GM19324 (cell line): ENCODE measurements at regions not wholly inside any gene's neighbourhood (a gene's known extent, or its start where the extent isn't known, plus 50 kb on each side); places are given as distances from the start of the nearest gene placed in this dataset.

Experiments
- ATAC-seq: cut with Tn5 transposase; IDR thresholded peaks from one replicate; pipeline ENCODE4 v1.9.1; 2021; ENCODE audit warnings: mild to moderate bottlenecking, moderate library complexity; ENCODE audit not compliant: unreplicated experiment, low FRiP score

DNA sequence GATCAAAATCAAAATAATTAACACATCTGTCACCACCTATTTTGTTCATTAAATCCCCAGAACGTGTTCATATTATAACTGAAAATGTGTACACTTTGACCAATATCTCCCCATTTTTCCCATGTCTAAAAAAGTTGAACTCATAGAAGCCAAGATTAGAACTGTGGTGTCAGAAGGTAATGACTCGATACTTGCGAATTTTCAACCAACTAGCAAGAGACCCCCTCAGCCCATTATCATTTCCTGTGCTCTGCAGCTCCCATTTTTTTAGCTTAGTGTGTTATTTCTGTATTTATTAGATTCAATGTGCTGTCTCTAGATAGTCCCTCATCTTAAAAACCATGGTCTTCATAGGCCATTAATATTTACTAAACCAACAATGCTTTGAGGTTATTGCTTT, 248.7 kb upstream of the PIK3C3 start:
- no peak for ATAC-seq

DNA sequence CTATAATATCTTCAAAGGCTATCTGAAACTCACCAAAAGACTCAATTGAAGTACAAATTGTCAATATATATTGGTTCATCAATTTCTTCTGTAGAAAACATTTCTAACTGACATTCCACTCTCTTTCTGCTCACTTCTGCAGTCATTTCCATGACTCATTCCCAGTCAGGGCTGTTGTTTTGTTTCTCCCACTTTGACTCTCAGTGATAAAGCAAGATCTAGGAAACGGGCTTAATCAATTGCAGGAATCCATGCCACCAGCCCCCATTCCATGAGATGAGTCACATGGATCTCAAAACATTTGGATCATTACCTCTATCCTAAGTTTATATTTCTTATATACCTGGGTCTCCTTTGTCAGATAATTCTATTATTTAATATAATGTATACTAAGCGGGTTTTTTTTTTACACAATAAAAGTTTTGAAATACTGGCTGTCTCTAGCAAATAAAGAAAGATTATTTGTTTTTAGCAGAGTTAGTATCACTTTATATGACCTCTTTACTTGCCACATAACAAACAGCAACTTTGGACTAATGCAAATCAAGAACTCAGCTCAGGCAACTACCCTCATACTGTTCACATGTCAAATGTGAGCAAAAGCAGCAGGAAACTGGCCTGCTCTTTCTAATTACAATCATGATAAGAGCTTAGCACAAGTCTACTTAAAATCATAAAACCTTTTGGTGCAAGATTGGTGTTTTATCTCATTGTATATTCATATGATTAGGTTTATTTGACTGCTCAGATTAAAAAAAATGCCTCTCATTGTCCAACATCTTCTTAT, 251.1 kb upstream of the PIK3C3 start:
- no peak for ATAC-seq

DNA sequence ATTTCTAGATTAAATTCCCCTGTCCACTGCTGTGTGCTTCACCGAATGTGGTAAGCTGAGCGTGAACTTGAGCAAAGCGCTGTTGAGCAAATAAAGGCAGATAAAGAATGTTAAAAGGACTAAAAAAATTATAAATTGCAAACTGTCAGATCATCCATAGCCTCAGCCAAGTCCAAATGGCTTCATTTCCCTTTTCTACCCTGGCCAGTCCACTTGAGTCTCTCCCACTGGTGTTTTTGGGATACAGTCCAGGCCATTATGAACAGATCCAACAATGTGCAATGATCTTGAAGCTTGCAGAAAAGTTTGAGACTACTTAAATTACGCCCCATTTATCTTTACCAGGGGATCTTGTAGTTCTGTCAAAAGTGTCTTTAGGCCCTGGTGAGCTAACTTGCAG, 254.6 kb upstream of the PIK3C3 start:
- ATAC-seq = no peak

DNA sequence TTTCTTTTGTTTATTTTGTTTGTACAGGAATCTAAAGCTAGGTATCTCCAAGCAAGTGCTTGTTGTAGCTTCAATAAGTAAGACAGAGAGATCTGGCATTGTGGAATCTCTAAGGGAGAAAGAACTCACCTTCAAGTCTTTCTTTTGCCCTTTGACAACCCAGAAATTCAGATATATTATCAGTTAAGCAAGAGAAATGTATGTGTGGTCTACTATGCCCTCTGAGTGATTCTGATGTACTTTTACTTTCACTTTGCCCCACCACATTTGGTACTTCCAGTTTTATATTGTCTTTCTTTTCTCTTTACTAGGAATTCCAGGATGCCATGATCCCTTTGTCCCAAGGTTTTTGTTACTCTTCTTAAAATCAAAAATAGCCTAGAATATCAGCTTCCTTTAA, 259.6 kb upstream of the PIK3C3 start:
- no peak for ATAC-seq

DNA sequence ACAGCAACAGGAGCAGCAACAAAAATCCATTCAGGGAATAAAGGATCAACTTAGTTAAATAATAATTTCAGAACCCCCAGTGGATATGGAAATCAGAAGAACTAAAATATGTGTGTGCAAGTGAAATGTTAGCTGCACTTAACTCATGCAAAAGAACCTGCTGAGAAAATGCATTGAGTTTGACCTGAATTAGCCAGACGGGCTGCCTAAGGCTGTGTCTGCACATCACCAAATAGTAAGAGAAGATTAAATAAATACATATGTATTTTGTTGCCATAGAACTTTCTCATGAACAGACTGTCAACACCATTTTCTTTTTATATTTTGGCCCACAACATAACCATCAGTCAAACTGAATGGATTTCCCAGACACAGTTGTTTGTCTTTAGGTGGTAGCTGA, 262.0 kb upstream of the PIK3C3 start:
- no peak for ATAC-seq

DNA sequence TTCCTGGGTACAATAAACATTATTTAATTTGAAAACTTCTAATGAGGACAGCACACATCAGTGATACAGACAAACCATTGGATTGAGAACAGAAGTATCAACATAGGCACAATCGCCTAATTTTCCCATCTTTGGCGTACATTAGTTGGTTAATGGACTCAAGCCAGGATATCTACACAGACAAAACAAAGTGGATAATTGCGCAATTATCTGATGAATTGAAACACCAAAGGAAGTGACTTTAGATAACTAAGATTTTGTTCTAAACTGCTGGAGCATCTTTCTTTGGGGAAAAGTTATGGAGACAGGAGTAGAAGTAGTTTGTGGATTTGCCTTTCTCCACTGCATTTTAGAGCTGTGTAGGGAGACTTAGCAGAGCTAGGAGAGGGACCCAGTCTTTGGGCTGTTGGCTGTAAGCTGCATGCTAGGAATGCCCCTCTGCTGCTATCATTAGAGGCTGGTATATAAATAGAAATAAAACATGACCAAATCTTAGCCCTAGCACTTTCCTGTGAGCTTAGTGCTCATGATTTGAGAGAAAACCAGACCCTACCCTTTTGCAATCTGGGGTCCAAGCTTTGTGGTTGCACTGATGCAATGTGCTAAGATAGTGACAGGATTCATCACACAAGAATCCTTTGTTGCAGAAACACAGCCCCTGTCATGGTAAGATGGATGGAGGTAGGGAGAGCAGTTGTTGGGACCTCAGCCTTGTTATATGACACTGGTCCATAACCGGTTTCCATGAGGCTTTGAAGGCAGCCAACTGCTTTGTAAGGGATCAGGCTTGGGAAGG, 264.5 kb upstream of the PIK3C3 start:
- no peak for ATAC-seq

DNA sequence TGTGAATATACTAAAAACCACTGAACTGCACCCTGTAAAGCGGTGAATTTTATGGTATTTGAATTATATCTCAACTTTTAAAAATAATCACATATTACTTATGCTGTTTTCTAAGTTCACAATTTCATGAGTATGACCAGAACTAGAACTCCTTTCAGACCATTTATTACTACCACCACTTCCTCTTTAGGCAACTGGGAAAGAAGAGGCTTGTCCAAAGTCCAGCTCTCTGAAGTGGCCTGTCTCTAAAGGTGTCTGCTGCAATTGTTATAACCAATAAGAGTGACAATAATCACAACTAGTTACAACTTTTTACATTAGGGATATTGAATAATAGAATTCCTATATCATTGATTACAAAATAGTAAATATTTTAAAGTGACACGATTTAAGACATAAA, 267.9 kb upstream of the PIK3C3 start:
- ATAC-seq = no peak

DNA sequence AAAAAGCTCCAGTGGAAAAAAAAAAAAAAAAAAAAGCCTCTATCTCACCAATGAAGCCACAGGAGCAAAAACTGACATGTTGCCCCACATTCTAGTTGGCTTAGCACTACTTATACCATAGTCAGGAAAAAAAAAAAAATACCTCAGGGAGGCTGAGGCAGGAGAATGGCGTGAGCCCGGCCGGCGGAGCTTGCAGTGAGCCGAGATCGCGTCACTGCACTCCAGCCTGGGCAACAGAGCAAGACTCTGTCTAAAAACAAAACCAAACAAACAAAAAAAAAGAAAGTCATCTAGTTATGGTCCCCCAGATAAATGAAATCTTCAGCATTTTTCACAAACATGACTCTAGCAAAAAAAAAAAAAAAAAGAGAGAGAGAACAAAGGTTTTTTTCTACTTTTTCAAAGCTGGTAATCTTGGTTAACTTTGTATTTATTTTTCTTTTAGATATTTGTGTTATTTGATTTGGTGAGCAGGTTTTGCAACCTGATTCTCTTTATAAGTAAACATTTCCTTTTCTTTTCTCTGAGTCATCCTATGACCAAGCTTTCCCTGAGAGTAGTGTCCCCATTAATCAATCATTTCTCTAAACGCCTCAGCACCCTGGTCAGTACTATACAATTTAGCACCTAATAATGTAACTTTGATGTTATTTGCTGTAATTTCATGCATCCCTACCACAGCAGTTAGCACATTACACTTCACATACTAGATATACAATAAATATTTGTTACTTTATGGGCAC, 273.7 kb upstream of the PIK3C3 start:
- no peak for ATAC-seq

DNA sequence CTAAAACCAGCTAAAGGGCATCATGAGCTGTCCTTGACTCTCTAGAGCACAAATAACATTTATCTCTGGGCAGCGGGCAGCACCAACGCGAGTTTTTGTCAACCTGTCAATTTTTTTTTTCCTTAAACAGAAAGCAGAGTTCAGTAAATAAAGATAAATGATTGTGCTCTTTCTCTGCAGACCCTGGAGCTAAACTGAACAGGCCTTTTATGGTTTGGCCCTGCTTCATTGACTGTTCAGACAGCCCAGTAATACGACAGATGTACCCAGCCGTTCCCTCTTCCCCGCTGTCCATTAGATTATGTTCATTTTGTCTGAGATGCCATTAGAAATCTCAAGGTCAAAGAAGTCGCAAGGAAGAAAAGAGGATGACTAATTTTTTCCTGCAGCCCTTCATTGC, 280.5 kb upstream of the PIK3C3 start:
- no peak for ATAC-seq

DNA sequence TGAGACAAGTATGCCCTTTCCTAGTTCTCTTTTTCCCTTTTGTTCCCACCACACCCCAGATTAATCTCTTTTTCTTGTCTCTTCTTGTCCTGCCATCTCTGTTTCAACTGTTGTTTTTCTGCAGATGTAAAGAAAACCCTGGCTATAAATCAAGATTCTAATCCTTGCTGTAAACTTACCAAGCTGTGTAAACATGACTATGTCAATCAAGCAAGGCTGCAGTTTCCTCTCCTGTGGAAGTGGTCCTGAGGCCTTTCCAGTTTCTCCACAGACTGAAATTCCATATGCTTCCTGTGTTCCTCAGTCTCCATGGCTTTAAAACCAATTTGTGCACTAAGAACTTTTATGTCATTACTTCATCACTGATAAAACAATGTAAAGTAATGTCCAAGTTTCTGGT, 288.8 kb upstream of the PIK3C3 start:
- no peak for ATAC-seq

DNA sequence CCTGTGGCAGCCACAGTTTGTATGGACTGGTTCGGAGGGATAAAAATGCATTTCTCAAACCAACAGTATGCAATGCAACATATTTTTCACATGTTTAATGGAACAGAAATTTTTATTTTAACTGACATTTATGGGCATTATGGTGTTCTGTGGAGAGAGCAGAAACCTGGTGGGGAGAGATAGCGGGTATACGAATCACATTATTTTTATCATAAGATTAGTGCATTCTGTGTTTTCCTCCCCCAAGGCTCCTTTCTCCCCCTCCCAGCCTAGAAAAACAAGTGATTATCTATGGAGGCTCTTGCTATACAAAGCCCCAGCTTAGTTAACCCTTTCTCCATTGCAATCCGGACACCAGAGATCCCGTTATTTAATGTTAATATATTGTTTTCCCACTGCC, 289.8 kb upstream of the PIK3C3 start:
- ATAC-seq = no peak

DNA sequence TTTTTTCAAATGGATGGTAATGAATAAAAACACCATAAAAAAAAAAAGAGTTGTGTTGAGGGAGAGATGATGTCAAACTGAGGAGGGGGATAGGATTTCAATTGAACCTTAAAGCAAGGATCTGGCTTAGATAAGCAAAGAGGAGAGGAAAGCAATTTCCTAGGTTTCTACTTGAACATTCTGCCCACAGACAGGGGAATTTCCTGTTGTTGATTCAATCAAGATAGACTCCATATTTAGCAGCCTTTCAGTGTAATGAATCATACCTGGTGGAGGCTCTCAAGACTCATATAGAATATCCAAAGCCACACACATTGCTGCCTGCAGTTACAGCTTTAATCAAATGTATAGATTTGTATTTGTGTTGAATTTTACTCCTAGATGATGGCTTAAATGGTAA, 294.4 kb upstream of the PIK3C3 start:
- no peak for ATAC-seq

DNA sequence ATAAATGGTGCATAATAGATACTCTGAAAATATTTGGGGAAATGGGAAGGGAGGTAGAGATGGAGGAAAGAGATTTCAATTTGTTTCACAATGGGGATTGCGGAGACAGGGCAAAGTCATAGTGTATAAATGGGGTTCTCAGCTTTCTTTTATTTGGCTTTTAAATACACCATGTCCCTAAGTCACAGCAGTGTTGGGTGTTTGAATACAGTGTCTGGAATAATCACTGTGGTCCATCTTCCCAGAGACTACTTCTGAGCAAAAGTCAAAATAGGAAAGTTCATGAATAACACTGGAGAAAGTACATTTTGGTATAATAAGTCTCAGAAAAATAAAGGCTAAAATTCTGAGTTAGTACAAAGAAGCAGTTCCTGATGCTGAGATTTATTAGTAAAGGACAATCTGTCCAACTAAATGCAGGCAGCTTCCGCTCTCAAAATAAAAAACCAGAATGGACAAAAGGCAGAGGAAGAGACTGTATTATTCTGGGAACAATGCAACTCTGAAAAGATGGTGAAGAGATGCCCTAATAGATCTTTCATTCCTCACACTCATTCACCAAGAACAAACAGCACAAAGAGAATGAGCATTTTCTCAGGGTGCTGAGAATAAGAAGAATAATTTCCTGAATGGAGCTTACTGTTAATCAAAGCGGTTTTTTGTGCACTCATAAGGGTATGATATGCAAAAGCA, 295.4 kb upstream of the PIK3C3 start:
- ATAC-seq = no peak

DNA sequence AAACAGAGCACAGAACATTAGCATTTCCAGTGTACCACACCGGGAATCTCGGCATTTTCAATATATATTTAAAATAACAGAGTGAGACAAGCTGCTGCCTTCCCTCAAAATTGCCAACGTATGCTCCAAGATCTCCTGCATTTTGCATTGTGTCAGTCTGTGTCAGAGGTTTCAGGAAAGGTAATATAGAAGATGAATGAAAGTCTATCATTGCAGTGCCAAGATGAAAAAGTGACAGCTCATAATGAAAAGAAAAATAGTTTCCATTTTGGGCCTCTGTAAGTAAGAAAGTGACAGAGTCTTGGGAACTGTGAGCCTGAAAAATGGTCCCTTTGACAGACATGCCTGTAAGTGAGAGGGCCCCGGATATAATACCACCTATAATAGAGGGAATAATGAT, 297.8 kb upstream of the PIK3C3 start:
- ATAC-seq = no peak

DNA sequence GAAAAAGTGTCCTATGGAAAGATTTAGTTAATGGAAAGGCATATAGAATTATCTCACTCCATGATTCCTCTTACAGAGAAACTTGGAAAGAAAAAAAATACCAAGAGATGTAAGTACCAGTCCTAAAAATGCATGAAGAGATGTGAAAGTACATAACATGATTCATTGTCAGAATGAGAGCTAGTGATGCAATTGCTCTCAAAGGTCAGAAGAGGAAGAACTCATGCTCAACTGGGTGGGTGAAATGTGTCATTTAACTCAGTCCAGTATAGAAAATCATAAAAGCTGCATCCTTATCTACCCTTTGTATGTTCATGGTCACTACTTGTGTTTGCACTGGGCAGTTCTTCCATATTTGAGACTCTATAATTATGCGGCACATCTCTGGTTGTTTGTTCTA, 300.0 kb upstream of the PIK3C3 start:
- ATAC-seq = no peak

DNA sequence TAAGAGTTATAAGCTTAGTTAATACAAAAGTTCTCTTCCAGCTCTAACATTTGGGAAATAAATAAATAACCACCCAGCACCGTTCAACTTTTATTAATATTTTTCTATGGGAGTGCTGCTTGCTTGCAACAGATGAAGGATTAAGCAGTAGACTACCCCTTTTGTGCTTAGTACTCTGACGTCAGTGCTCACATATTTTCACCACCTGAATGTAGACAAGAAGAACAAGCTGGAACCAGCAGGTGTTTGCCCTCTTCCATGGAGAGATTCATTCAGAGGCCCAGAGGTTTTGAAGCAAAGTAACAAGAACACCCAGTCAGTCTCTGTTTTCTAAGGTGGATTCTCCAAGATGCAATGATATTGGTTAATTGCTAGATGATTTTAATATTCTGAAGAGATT, 307.1 kb upstream of the PIK3C3 start:
- no peak for ATAC-seq

DNA sequence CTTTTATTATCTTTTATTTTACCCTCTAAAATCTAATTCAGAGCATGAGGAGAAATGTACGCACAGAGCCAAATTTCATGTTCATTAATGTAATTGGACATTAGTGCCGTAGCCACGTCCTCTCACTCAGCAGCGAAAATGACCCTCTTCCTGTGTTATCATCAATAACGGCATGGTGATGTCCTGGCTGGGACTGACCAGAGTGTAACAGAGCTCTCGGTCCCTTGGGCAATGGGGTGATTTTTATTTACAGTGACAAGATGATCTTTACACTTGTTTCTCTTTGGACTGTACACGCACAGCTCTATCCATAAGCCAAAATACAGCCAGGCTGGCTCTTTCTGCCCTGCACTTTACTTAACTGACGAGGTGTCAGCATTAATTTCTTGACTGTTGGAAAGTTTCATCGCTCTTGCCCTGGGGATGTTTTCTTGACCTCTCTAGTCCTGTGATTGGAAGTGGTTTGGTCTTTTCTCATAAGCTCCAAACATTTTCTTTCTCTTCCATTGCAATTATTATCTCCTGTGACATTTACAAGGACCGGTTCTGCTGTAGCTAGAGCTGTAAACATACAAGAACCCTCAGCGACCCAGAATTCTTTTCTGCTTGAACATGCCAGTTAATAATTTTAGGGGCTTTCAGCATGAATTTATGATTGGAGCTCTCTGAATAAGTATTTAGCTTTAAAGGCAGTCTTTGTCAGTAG, 308.0 kb upstream of the PIK3C3 start:
- no peak for ATAC-seq

DNA sequence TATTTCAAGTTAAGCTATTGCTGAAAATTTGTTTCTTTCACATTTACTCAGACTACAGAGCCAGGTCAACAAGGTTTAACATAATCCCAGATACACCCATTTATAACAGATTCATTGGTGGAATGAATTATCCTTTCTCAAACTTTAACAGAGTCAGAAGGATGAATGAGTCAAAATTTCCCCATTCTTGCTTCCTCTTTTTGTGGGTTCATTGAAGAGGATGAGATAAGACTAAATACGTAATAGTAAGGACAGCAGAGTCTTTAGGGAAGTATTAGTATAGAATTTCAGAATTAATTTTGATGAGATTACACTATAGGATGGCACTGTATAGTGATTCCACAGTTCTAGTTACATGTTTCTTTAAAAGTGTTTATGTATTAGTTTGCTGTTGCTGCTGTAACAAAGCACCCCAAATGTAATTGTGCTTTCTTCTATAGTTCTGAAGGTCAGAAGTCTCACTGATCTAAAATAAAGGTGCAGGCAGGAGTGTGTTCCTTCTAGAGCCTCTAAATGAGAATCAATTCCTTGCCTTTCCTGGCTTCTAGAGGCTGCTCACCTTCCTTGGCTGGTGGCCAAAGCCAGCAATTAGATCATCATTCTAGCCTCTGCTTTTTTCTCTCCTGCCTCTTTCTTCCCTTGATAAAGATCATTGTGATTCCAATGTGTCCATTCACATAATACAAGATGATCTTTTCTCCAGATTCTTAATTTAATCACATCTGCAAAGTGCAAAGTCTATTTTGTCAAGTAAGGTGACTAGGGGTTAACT, 309.3 kb upstream of the PIK3C3 start:
- no peak for ATAC-seq

DNA sequence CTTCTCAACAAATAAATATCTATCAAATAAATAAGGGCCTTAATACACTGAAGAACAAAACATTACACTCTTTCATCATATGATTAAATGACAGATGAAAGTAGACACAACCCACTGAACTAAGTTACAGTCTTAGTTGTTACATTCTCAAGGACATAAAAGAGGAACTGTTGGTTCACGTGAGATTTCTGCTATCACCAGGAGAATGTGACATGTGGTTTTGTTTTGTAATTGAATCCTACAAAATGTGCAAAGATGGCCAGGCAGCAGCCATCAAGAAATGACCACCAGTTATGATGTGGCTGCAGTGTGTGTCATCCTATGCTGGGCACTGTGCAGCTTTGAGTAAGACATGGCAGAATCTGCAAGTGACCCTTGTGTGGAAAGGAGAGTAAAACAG, 310.6 kb upstream of the PIK3C3 start:
- no peak for ATAC-seq

DNA sequence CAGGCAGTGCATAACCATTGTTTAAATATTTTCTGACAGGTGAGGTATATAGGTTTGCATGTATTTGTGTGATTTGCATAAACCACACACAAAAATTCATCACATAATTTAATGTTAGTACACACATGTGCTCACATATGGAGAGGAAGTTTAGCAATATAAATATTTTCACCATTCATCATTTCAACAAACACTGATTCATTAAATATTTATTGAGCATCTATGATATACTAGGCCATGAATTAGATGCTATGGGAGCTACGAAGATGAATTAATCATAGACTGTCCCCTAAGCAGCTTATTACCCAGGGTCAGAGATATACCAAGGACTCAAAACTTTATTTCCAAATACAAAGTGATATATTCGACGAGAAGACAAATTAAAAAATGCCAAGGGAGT, 311.6 kb upstream of the PIK3C3 start:
- ATAC-seq = no peak
